ENCODE measurements at regions not wholly inside any gene's neighbourhood (a gene's known extent, or its start where the extent isn't known, plus 50 kb on each side); places are given as distances from the start of the nearest gene placed in this dataset.

DNA sequence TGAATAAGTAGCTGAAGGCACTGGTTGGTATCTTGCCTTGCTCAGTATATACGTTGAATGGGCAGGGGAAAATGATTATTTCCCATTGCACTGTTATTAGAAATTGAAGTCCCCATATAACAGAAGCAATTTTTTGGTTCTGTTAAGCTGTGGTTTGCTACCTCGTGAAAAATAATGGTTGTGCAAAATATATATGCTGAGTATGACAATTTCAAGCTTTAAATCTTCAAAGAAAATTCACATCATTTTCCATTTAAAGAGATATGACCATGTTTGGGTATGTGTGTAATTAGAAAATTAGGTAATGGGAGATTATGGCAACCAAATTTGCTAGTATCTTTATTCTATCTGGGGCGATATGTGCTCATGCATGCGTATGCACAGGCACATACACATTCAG, 139.8 kb downstream of the DMAC1 start:
- ChIA-PET POLR2A (no interaction called here), CTCF (no interaction called here)
- DNase-seq (ENCODE audit: low read depth) = no peak
- H3K36me3 ChIP-seq (ENCODE audit: control insufficient read depth, insufficient read depth, low read length) = no peaks in the 10 kb centered on the region
- no peaks in the 10 kb centered on the region for H3K27me3 ChIP-seq (ENCODE audit: control insufficient read depth, insufficient read depth, low read length)
- TF ChIP-seq, protein P1, sequence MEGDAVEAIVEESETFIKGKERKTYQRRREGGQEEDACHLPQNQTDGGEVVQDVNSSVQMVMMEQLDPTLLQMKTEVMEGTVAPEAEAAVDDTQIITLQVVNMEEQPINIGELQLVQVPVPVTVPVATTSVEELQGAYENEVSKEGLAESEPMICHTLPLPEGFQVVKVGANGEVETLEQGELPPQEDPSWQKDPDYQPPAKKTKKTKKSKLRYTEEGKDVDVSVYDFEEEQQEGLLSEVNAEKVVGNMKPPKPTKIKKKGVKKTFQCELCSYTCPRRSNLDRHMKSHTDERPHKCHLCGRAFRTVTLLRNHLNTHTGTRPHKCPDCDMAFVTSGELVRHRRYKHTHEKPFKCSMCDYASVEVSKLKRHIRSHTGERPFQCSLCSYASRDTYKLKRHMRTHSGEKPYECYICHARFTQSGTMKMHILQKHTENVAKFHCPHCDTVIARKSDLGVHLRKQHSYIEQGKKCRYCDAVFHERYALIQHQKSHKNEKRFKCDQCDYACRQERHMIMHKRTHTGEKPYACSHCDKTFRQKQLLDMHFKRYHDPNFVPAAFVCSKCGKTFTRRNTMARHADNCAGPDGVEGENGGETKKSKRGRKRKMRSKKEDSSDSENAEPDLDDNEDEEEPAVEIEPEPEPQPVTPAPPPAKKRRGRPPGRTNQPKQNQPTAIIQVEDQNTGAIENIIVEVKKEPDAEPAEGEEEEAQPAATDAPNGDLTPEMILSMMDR (IDR thresholded peaks at IDR 0.05; ENCODE audit: insufficient read depth, low read depth, low read length) = no peak
- no peak overlapping the region for H3K4me3 ChIP-seq (ENCODE audit: low read depth, low read length)

DNA sequence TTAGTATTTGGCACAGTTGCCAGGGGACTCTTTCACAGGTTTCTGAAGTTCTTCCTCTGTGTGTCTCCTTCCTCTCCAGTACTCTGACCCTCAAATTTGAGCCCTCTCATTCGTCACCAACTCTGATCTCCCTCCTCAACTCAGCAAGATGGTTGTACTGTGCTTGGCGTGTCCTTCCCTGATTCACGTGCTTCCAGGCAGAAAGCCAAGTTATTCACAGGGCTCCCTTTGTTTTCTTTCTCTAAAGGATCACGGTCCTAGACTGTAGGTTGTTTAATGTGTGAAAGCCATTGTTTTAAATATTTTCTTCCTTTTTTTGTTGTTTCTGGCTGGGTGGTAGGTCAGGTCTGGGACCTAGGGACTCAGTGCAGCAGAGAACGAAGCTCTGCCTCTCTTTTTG, 142.9 kb downstream of the DMAC1 start:
- no peak for DNase-seq (ENCODE audit: low read depth)
- TF ChIP-seq, protein P1 (IDR thresholded peaks at IDR 0.05; ENCODE audit: insufficient read depth, low read depth, low read length) = no peak
- ChIA-PET POLR2A (no interaction called here), CTCF (interaction anchor here (0.9 kb wide), 1 partner anchor 611 kb away, joined by 3 read pairs; no protein-coding TSS in a partner anchor)
- Histone ChIP-seq H3K36me3 (ENCODE audit: control insufficient read depth, insufficient read depth, low read length) (no peaks in the 10 kb centered on the region), H3K4me3 (ENCODE audit: low read depth, low read length) (no peak overlapping the region), H3K27me3 (ENCODE audit: control insufficient read depth, insufficient read depth, low read length) (no peaks in the 10 kb centered on the region)

DNA sequence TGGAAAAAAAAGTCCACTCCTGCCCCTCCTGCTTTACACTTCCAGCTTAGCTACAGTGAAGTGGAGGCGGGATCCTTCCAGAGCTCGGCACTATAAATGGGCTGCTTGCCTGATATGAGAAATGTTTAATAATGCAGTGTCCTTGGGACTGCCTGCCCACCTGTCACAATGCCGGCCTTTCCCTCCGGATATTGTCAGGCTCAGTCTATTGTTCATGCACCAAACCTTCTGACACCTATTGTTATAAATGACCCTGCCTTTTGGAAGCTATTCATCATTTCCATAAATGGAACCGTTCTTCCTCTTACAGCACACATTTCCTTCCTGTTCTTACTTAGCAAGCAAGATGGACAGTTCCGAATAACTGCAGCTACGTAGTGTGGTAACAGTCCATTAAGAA, 146.3 kb downstream of the DMAC1 start:
- POLR2A ChIA-PET = no interaction called here
- H3K36me3 ChIP-seq (ENCODE audit: control insufficient read depth, insufficient read depth, low read length) = no peaks in the 10 kb centered on the region
- no peaks in the 10 kb centered on the region for H3K27me3 ChIP-seq (ENCODE audit: control insufficient read depth, insufficient read depth, low read length)
- TF ChIP-seq, protein P1 (IDR thresholded peaks at IDR 0.05; ENCODE audit: insufficient read depth, low read depth, low read length) = no peak
- CTCF ChIA-PET = no interaction called here
- H3K4me3 ChIP-seq (ENCODE audit: low read depth, low read length) = no peak overlapping the region
- DNase-seq (ENCODE audit: low read depth) = no peak

DNA sequence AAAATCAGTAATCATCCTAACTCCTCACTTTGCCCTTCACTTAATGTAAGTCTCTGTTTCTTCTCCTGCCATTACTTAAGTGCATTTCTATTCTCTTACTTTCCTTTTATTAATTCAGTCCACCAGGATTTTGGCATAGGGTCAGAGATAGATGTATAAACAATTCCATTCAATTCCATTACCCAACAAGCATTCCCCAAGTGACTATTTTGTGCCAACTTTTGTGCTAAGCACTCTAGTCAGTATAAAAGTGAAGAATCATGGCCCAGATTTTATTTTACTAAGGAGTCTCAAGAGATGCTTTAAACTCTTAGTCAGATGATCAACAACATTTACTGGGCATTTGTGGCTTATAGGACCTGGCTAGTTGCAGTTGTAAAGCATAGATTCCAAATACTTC, 159.3 kb downstream of the DMAC1 start:
- Histone ChIP-seq H3K36me3 (ENCODE audit: control insufficient read depth, insufficient read depth, low read length) (no peaks in the 10 kb centered on the region), H3K4me3 (ENCODE audit: low read depth, low read length) (no peak overlapping the region), H3K27me3 (ENCODE audit: control insufficient read depth, insufficient read depth, low read length) (no peaks in the 10 kb centered on the region)
- DNase-seq (ENCODE audit: low read depth) = no peak
- POLR2A ChIA-PET = no interaction called here
- CTCF ChIA-PET = no interaction called here
- TF ChIP-seq, protein P1 (IDR thresholded peaks at IDR 0.05; ENCODE audit: insufficient read depth, low read depth, low read length) = no peak

DNA sequence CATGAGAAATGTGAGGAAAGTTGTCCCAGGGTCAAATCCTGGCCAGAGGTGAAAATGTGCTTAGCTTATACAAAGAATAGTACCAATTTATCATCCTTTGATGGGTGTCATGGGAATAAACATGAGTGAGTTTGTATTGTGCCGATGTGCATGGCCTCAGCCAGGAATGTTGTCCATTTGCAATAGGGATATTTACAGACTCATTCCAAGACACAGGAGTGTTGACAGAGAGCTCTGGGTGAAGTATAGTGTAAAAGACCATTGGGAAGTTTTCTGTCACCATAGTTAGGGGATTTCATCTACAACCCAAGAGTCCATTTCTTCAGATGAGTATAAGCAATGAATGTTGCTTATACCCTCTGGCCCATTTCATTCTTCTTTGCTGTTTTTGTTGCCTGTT, 160.1 kb downstream of the DMAC1 start:
- TF ChIP-seq, protein P1 (IDR thresholded peaks at IDR 0.05; ENCODE audit: insufficient read depth, low read depth, low read length) = no peak
- Histone ChIP-seq H3K27me3 (ENCODE audit: control insufficient read depth, insufficient read depth, low read length) (no peaks in the 10 kb centered on the region), H3K4me3 (ENCODE audit: low read depth, low read length) (no peak overlapping the region), H3K36me3 (ENCODE audit: control insufficient read depth, insufficient read depth, low read length) (no peaks in the 10 kb centered on the region)
- ChIA-PET POLR2A (no interaction called here), CTCF (no interaction called here)
- DNase-seq (ENCODE audit: low read depth) = no peak

Measured in BJ (cell line).